NCI-H1048 (cell line): ENCODE measurements at regions not wholly inside any gene's neighbourhood (a gene's known extent, or its start where the extent isn't known, plus 50 kb on each side); places are given as distances from the start of the nearest gene placed in this dataset.

Source experiments
- DNase-seq: peaks from one replicate; lab custom pipeline; 2025; lab: John Stamatoyannopoulos, UW

DNA sequence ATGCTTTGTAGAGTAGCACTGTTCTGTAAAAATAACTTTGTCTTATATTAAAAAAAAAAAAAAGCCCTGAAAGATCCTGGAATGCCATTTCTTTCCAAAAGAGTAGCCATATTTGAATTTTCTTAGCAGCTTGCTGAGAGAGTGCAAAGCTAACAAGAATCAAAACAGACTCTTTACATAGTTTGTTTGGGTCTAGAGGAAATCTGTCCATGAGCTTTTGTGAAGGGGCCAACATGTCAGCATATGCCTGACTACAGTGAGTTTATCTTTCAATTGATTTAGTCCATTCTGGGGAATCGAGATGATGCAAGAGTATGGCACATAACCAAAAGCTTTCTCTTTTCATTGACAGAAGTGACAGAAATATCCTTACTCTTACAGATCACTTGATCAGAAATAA is 777.7 kb upstream of the ACVR2A start:
- DNase-seq, result no peak

DNA sequence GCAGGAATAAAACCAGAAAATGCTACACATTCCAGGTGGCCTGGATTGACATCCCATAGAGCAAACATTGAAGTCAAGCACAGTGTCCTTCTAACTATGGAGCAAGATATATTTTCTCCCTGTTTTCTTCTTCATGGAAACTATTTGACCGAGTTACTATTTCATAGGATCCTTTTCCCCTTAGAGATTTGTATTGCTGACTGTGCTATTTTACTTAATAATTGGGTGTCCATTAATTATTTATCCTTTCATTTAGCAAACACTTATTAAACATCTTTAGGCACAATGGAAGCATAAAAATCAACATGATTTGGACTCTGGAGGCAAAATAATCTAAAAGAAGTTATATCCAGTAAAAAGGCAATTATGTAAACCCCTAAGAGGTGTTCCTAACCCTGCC is 782.8 kb upstream of the ACVR2A start:
- DNase-seq, result no peak

- no peak for DNase-seq
These were observed 783.6 kb upstream of the ACVR2A start for GRCh38 chr2:147061269-147061668.

GRCh38 chr2:147057892-147058490 is 786.8 kb upstream of the ACVR2A start:
- DNase-seq, result no peak

DNA sequence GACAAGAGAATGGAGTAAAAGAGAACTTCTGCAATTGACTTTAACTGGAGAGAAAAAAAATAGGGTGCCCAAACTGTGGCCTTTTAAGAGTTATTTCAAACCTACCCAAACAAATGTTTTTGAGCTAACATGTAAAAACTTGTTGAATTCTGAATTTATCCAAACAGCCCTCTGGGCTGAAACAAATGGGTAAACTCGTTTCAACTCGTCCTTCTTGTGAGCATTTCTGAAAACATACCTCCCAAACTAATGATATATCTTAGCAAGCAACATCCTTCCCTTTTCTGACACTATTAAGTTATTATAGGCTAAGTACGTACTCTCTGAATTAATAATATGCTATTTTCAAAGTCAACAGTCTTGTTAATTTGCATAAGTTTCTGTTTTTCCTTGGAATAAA is 793.0 kb upstream of the ACVR2A start:
- DNase-seq, result no peak

- DNase-seq, result no peak
These were observed 793.6 kb upstream of the ACVR2A start for GRCh38 chr2:147051248-147051647.

- no peak for DNase-seq
These were observed 794.9 kb upstream of the ACVR2A start for GRCh38 chr2:147049957-147050356.

GRCh38 chr2:147046473-147046872 is 798.4 kb upstream of the ACVR2A start:
- DNase-seq, result no peak

DNA sequence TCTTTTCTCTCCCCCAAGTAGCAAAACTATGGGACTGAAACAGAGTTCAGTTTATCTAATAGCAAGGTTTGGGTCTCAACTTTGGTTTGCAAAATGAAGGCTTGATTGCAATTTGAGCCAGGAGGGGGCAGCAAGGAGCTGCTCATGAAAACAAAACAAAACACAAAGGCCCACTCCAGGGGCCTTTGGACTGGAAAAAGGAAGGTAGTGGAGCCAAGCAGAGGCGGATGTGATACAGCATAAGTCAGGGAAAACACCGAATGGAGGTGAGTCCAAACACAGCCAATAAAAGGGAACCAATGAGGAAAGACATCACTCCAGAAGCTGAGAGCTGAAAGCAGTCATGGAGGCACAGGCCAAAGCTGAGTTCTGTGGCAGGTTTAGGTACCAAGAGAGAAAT is 799.7 kb upstream of the ACVR2A start:
- DNase-seq, result peak; percentile 1

DNA sequence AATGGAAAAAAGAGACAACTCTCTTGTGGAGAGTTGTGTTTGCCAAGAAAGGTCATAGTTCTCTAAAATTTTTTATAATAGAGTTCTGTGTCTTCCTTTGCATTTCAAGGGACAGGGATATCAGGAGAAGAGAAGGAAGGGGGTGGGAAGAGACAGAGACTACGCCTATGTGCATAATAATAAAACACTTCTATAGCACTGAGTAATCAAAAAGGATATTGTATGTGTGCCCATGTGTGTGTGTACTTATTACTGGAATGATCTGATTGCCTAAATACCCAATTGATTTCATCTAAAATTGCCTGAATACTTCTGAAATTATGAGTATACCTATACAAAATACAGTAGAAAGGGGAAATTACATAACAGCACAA is 803.7 kb upstream of the ACVR2A start:
- no peak for DNase-seq

DNA sequence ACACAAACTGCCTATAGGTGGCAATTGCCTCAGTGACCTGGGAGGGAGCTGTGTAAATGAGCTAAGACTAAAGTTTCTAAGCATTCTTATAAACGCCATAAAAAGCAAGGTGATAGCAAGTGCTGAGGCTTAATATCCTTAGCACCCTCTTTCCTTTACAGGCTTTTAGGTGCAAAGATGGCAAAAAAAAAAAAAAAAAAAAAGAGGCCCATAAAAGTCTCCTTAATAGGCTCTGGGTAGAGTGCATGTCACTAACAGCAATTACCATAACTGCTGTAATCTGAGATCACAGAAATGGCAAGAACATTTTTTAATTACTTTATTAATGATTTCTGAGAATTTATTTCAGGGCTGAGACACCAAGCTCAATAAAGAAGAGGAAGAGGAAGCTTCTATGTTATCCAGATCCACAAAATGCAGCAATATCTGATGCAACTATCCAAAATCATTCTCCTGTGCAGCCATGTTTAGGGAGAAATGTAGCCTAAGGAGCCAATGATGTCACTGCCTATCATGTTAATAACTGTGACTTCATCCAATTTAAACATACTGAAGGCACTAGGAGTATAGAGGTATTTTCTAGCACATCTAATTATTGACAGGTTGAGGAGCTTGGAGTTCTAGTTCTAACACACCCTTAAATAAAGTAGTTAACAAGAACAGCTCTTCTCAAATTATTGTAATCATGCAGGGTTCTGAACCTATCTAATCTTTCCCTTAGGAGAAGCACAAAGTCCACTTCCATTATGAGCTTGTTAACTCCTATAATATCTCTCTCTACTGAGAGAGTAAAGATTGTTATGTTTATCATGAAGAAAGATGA is 804.3 kb upstream of the ACVR2A start:
- no peak for DNase-seq

GRCh38 chr2:147037048-147037447 is 807.8 kb upstream of the ACVR2A start:
- no peak for DNase-seq

GRCh38 chr2:147033044-147033443 is 811.8 kb upstream of the ACVR2A start:
- DNase-seq, result no peak

DNA sequence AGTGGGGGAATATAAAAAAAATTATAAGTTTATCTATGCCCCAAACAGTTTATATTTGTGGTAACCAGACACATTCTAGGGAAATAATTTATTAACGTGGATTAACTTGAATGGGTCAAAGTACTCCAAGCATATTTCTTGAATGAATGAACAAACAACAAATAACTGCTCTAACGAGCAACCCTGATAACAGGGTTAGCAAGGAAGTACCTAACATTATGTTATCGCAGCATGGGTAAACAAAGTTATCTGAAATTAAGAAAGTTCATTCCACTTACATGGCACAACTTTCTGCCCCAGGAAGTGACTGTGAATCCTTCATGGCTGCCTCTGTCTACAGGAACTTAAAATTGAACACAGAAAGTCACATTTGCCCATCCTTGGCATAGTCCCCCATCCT is 812.9 kb upstream of the ACVR2A start:
- DNase-seq, result no peak

- DNase-seq, result no peak
These were observed 813.7 kb upstream of the ACVR2A start for GRCh38 chr2:147030966-147031720.

- DNase-seq, result no peak
These were observed 817.4 kb upstream of the ACVR2A start for GRCh38 chr2:147027436-147027835.

DNA sequence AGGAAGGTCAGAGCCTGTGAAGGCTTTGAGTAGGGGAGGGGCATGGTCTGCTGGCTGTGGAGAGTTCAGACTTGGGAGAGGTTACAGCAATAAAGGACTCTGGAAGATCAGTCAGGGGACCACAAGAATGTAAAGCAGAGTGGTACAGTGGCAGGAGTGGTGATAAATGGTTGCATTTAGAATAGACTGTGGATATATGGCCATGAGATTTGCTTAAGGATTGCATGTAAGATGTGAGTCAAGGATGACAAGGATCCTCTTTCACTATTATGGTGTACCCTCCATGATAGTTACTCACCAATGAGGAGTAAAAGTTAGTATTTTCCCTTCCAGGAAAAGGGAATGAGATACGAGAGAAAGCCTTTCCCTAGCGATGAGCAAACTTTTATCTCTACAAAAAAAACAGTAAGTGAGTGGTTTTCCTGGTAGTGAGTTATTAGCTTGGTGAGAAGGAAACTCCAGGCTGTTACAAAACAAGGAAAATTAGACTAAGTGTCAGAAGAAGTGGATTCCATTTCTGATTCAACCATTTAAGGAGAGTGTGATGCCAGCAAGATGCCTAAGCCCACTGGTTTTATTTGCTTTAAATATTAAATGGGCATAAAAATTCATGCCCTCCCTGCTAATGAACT is 818.0 kb upstream of the ACVR2A start:
- no peak for DNase-seq

- DNase-seq, result no peak
These were observed 818.9 kb upstream of the ACVR2A start for GRCh38 chr2:147025646-147026585.

GRCh38 chr2:147019311-147019710 is 825.5 kb upstream of the ACVR2A start:
- DNase-seq, result no peak

- DNase-seq, result no peak
These were observed 826.7 kb upstream of the ACVR2A start for GRCh38 chr2:147017951-147018645.

GRCh38 chr2:147016181-147016580 is 828.6 kb upstream of the ACVR2A start:
- DNase-seq, result no peak
